ENCODE measurements at regions not wholly inside any gene's neighbourhood (a gene's known extent, or its start where the extent isn't known, plus 50 kb on each side); places are given as distances from the start of the nearest gene placed in this dataset.

DNA sequence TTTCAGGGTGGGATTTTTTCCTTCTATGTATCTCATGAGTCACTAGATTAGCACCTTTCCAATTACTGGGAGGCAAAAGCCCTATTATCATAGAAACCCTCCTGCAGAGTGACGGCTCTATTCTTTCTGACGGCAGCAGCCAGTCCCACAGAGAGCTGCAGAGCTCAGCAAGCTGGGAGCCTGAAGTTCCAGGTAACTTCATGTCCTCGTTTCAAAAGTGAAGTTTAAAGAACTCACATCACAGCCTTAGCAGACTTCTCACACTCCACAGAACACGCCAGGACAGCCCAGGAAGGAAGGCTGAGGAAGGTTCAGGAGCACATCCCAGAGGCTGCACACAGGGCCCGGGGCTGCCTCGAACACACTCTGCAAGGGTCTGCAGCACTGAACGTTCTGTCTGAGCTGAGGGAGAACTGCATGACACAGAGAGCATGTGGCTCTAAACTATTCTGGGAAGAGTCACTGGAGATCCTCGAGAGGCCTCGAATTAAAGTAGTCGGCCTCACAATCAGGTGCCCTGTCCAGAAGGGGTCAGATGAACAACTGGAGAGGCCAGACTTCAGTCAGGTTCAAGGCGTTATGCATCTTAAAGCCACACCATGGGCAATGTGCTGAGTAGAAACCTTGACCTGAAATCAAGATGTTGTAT lies 104.2 kb upstream of the DRD2 start:
- no peak for DNase-seq

DNA sequence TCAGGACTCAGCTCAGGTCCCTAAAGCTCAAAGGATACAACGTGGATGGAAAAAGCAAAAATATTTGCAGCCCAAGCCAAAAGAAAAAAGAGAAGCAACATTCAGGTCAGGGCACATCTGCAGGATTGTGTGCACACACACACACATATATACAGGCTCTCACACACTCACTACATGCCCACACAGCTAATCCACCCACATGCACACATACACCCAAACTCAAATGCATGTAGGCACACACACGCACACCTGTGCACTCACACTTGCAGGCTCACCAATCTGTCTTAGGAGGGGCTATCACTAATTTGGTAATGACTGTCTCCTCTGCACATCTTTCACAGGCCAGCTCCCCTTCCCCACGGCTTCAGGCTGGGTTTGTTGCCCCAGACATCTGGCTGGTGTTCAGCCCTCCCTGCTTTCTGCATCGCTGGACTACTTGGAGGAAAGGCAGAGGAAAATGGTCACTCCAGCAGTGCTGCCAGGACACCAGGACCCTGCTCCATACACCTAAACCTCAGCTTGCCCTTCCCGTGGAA lies 103.6 kb upstream of the DRD2 start:
- DNase-seq = no peak

GRCh38 chr11:113578033-113578380 lies 102.8 kb upstream of the DRD2 start:
- no peak for DNase-seq

DNA sequence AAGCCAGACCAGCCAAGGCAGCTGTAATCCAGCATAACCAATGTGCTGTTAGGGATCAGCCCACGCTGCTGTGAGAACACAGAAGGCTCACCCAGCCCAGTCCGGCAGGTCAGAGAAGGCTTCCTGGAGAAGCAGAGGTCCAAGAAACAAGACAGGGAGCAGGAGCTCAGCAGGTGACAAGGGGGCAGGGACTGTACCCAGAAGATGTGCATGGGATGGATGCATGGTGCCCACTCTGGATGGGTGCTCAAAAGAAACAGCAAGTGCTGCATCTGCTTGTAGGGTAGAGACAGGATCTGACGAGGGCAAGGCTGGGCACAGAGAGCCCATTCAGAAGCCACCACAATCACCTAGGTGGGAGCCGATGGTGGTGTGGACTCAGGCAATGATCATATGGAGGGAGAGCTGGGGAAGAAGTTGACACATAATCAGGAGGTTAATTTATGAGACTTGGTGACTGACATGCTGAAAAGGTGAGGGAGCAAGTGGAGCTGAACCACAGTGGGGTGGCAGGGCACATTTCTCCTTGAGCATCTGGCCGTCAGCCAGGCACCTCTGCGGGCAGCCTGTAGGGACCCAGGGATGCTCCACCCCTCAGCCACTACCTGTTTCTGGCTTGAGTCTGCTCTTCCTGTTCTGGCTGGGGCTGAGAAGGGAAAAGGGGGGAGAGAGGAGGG lies 102.3 kb upstream of the DRD2 start:
- DNase-seq = no peak

DNA sequence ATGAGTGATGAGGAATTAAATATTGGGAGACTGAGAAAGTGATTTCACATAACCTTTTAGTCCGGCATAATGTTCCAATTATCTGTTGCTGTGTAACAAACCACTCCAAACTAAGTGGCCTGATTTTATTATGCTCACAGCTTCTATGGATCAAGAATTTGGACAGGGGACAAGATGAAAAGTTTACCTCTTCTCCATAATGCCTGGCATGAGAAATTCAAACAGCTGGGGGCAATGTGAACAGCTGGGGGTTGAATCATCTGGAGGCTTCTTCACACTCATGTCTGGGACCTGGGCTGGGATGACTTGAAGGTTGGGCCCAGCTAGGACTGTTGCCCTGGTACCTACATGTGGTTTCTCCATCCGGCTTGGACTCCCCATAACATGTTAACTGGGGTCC lies 99.4 kb upstream of the DRD2 start:
- no peak for DNase-seq

DNA sequence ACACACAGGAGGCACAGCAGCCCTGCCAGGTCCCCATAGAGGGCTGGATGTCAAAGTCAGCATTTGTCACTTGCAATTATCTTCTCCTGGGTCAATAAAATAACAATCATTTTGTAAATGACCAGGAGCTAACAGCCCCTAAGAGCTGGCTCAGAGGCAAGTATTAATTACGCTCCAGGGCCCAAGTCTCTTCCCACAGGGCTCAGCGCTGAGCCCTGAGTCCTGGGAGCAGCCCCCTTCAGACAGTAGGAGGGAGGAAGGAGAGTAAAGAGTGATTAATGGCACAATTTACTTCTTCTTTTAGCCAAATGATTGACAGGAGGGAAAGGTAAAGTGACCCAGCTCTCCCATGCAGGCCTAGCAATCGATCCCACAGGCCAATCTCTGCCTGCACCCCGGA lies 99.0 kb upstream of the DRD2 start:
- no peak for DNase-seq

DNA sequence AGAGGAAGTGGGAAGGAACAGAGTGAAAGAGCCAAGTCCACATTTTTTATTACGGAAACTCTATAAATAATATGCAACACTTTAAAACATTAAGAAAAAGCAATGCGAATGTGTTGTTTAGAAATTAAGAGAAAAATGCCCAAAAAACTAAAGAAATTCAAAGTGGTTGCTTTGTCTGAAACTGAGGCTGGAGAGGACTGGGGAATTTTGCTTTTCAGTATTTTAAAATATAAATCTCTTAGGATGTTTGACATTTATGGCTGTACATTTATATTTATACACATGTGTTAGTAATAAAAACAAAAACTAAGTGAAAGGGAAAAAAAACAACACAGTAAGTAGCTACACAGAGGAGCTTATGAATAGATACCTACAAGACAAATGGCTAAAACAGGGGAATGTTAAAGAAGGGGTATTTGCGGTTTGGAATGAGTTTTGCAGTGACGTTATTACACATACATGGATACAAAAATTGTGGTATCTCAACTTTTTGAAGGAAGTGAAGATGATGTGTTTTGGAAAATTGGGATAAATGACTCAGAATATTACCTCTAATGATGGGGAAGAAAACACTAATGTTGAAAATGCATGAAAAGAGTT lies 97.0 kb upstream of the DRD2 start:
- DNase-seq = no peak

DNA sequence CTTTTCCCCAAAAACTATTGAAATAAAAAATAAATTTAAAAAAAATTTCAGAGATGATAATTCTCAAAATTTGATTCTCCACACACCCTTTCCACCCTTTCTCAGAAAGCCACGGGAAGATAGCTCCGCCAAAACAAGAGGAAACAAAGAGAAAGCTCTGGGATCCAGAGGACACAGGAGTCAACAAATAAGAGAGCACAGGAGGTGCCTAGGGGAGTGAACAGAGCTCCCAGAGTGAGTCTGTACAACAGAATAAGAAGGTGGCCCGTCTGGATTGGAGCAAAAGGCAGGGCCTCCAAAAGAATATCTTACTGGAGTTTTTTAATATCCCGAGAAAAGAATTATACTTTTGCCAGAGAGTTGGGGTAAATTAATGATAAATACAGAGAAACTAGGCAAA lies 96.3 kb upstream of the DRD2 start:
- DNase-seq = no peak

- DNase-seq = no peak
These were observed 95.7 kb upstream of the DRD2 start for GRCh38 chr11:113570906-113571305.

- DNase-seq = no peak
These were observed 94.2 kb upstream of the DRD2 start for GRCh38 chr11:113569391-113569790.

GRCh38 chr11:113568566-113568965 lies 93.4 kb upstream of the DRD2 start:
- no peak for DNase-seq

GRCh38 chr11:113567867-113568544 lies 92.8 kb upstream of the DRD2 start:
- no peak for DNase-seq

DNA sequence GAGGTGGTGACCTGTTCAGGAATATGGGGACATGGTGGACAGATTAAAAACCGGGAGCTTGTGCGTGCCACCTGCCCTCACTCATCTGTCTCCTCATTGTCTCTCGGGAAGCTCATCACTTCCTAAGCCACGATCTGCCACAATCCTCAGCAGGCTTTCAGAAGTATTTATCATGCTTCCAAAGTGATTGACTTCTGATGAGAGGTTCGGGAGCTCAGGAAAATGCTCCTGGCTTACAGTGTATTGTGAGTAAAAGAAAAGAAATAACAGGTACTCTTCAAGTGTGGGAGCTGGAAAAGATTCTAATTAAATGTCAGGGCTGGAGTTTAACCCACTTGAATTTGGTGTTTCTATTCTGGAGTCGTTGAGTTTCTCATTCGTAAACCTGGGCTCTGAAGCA lies 91.9 kb upstream of the DRD2 start:
- DNase-seq = no peak

- no peak for DNase-seq
These were observed 89.4 kb upstream of the DRD2 start for GRCh38 chr11:113564527-113565130.

GRCh38 chr11:113563766-113564526 lies 88.7 kb upstream of the DRD2 start:
- DNase-seq = no peak

DNA sequence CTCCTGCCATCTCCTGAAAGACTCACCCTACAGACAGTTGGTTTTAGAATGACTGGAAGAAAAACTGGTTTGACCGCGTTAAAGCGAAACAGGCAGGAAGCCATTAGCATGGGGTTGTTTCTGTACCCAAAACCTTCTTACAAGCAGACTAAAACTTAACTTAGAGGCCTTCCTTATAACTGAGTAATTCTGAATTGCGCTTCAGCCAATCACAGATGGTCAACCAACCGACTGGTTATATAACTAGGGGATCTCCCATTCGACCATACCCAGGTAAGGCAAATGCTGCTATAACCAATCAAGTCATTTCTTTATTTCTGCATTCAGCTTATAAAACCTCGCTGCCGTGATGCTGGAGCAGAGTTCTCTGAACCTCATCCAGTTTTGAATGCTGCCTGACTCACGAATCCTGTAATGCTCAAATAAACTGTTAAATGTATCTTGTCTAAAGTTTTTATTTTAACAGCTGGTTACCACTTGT lies 87.8 kb upstream of the DRD2 start:
- DNase-seq = no peak

DNA sequence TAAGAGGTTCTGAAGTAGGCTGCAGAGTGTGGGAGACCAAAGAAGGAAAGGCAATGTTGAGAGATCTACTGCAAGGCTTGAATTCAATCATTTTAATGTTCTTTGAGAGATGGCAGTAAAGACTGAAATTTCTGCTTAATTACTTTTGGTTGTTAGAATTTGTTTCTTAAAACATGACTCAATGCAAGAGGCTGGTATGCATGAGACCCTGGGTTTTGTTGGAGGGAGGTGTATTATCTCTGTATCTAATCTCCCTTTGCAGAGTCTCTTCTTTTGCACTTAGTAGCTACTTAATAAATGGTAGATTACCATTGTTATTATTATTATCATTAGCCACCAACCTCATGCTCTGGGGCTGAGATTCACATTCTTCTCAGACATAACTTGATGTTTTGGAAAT lies 87.4 kb upstream of the DRD2 start:
- DNase-seq = no peak

DNA sequence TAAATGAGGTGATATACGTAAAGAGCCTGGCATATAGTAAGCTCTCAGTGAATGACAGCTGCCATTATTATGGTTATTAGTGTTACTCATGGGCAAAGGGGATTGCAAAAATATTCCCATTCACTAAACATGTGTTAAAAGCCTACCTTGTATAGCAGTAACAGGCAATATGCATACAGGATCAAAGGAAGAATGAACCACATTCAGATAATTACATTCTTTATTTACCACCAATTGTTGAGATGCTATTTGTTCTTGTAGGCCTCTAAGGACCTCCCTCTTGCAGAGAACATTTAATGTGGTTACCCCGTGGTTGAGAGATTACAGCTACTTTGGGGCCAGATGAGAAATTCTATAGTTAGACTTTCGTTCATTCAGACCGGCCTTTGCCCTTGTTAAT lies 82.7 kb upstream of the DRD2 start:
- DNase-seq = no peak

- DNase-seq = no peak
These were observed 80.8 kb upstream of the DRD2 start for GRCh38 chr11:113556036-113556435.

DNA sequence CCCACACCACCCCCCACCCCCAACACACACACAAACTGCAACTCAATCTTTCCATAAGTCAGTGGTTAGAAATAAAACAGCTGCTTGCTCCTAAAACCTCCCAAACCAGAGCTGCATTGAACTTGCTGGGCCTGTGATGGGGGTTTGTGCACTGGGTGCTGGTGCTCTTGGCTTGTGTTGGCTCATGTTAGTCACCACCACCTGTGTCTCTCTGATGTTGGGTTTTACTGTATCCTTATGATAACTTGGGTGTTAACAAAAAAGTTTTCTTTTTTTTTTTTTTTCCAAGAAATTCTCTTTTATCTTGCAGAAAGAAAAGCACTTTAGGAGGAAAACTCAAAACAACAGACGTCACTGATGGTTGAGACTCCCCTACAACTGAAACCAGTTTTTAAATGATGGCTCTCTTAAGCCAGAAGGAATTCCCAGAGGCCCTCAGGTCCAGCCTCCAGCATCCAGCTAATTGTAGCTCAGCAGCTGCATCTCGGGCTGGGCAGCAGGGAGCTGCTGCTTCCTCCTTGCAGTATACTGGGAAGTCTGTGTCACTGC lies 79.9 kb upstream of the DRD2 start:
- DNase-seq = no peak

DNA sequence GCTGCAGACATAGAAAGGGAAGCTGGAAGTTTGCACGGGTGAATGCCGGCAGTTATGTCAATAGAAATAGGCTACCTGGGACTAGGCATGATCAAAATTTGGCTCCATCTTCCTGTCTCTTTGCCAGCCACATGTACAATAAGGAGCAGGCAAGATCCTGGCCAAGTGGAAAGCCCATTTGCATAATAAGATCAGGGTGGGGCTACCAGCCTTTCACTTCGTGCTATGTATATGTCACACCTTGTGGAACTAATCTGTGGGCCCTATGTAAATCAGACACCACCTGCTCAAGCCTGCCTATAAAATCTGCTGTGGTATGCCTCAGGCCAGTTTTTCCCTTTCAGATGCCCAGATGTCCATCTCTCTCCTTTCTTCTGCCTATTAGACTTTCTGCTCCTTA lies 79.3 kb upstream of the DRD2 start:
- DNase-seq = no peak

DNA sequence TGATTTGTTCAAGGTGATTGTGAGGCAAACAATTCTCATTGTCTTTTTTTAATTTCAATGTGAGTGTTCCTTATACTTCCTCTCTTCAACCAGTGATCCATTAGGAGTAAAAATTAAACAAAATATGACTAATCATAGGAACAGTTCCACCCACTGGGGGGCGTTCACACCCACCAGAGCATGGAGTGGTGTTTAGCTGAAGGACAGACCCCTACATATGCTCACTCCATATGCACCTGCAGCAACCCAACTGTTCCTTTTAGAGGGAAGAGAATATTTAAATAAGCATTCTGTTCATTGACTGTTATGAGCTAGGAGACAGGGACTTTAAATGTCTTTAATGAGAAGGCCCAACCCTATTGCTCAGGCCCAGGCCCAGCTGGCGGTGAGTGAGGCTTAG lies 78.7 kb upstream of the DRD2 start:
- DNase-seq = no peak
